GM12872 (cell line): ENCODE measurements at regions not wholly inside any gene's neighbourhood (a gene's known extent, or its start where the extent isn't known, plus 50 kb on each side); places are given as distances from the start of the nearest gene placed in this dataset.

Experiments
- TF ChIP-seq, protein P1 (sequence below): IDR thresholded peaks from 3 replicates; pipeline ENCODE4 v1.5.1; 2011; ENCODE audit warnings: low read depth, mild to moderate bottlenecking, low read length, moderate library complexity; ENCODE audit not compliant: insufficient read depth

DNA sequence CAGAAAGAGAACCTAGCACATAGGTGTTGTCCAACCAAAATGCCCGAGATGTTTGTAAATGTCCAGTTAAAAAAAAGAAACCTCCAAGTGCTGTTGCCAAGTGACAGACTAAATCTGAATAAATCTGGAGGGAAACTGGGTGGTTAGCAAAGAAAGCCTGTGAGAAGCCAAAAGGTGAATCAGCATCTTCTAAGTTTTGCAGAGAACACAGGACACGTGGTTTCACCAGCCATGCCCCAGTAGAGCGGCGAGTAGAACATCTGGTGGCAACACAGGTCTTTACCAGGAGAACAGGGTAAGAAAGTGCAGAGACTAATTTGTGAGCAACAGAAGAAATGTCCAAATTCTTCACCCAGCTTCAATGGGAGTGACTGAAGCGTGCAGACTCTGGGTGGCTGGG, 986.0 kb downstream of the ROBO2 start:
- TF ChIP-seq, protein P1, sequence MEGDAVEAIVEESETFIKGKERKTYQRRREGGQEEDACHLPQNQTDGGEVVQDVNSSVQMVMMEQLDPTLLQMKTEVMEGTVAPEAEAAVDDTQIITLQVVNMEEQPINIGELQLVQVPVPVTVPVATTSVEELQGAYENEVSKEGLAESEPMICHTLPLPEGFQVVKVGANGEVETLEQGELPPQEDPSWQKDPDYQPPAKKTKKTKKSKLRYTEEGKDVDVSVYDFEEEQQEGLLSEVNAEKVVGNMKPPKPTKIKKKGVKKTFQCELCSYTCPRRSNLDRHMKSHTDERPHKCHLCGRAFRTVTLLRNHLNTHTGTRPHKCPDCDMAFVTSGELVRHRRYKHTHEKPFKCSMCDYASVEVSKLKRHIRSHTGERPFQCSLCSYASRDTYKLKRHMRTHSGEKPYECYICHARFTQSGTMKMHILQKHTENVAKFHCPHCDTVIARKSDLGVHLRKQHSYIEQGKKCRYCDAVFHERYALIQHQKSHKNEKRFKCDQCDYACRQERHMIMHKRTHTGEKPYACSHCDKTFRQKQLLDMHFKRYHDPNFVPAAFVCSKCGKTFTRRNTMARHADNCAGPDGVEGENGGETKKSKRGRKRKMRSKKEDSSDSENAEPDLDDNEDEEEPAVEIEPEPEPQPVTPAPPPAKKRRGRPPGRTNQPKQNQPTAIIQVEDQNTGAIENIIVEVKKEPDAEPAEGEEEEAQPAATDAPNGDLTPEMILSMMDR: no peak

DNA sequence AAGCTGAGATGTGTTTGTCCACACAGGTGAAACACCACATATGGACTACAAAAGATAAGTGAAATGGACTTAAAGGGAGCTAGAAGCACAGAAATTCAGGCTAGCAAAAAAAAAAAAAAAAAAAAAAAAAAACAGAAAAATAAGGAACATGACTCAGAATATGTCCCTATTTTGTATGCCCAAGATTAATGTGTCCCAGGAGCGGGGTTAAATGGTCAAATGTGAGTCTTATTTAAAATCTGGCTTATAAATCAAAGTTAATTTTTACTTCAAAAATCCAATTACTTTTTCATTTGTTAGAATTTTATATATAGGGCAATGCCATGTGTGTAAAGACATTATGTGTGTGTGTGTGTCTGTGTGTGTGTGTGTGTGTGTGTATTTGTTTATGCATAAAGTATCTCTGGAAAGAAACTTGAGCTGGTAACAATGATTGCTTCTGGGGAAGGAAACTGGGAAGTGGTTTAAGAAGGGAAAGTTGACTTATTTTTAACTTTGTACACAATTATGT, 986.5 kb downstream of the ROBO2 start:
- TF ChIP-seq, protein P1: no peak

DNA sequence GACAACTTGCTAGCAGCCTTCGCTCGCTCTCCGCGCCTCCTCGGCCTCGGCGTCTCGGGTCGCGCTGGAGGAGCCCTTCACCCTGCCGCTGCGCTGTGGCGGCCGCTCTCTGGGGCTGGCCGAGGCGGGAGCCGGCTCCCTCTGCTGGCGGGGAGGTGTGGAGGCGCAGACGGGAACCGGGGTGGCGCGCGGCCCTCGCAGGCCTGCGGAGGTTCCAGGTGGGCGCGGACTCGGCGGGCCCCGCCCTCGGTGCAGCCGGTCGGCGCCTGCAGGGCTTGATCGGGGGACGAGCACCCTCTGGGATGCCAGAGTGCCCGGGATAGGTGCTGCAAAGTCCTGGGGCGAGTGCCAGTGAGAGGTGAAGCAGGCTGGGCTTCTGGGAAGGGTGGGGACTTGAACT, 989.9 kb downstream of the ROBO2 start:
- TF ChIP-seq, protein P1: no peak

DNA sequence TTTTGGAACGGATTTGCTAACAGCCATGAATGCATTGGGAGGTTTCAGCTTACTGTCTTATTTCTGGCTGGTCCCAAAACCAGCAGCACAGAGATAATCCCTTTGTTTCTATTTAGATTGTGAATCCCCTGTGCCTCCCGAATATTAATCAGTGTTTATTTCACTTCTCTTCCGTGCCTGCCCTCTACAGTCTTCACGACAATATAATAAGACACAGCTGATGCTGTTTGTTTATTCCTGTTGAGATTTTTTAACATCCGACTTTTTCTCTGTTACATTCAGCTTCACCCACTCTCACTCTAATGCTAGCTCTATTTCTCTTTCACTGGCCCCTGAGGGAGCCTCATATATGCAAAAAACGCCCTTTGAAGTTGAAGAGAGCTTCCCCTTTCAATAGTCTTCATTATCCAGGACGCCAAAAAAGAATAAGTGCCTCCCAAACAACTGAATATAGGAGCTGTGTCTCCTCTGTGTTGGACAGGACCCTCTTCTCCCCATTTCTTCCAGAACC, 995.3 kb downstream of the ROBO2 start:
- TF ChIP-seq, protein P1: no peak

DNA sequence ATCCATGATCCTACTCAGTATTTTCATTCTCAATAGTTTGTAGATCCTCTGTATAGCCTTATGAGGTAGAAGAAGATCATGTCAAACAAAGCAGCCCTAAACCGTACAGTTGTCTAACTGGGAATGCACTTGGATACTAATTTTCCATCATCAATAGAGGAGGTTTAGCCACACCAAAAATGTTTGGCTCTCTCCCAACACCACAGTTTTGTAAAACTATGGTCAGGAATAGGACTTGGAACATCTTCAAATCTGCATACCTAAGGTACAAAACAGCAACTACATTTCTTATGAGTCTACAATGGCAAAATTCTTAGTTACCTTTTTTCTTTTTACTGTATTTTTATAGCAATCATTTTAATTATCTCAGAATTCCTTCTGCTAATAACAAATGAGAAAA, 1001.6 kb downstream of the ROBO2 start:
- TF ChIP-seq, protein P1: no peak

DNA sequence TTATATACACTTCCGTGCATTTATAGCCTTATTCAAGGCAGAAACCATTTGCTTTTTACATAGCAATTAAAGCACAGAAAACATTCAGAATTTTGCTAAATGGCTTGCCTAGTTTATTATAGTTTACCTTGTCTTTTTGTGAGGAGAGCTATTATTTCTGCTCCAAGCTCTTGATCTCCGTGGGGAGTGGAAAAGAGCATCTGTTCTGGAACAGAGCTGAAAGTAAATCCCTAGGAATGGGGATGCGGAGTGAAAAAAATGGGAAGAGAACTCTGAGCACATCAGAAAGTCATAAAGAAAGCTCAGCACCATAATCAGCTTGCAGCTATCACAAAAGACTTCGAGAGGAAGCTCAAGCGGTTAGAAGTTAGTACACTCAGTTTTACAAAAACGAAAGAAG, 1006.7 kb downstream of the ROBO2 start:
- TF ChIP-seq, protein P1: no peak

DNA sequence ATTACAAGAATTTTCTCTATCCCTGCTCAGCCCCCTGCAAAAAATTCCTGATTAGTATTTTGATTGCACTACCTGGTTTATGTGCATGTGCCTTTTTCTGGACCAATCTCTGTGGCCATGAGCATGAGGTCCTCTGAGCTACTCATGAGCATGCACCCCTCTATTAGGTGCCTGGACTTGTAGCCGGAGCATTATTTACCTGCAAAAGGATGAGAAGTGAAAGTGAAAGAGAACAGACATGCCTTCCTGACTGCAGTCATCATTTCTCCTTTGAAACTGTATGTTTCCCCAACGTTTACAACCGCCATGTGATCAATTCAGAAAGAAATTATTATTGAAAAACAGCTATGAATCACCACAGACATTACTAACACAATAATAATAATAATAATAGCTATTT, 1008.8 kb downstream of the ROBO2 start:
- TF ChIP-seq, protein P1: no peak
